ENCODE measurements at regions not wholly inside any gene's neighbourhood (a gene's known extent, or its start where the extent isn't known, plus 50 kb on each side); places are given as distances from the start of the nearest gene placed in this dataset.

DNA sequence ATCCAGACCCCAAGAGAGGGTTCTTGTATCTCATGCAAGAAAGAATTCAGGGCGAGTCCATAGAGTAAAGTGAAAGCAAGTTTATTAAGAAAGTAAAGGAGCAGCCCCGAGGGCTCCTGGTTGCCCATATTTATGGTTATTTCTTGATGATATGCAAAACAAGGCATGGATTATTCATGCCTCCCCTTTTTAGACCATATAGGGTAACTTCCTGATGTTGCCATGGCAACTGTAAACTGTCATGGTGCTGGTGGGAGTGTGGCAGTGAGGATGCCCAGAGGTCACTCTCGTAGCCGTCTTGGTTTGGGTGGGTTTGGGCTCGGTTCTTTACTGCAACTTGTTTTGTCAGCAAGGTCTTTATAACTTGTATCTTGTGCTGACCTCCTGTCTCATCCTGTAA lies 750.2 kb upstream of the FANCL start:
- no peak for DNase-seq (ENCODE audit: low spot score in 2 of 2)
- Histone ChIP-seq H3K27ac (no peak overlapping the region), H3K9me3 (no peaks in the 10 kb centered on the region), H3K27me3 (no peaks in the 10 kb centered on the region), H3K4me1 (no peaks in the 10 kb centered on the region), H3K36me3 (no peaks in the 10 kb centered on the region), H3K4me3 (no peak overlapping the region)
- 63% methylated on average over 5 of the region's 5 CpGs for WGBS
- TF ChIP-seq POLR2AphosphoS5 (IDR thresholded peaks at IDR 0.05) (no peak), POLR2A (IDR thresholded peaks at IDR 0.05) (no peak), EP300 (IDR thresholded peaks at IDR 0.05) (no peak)
- TF ChIP-seq, protein P1, sequence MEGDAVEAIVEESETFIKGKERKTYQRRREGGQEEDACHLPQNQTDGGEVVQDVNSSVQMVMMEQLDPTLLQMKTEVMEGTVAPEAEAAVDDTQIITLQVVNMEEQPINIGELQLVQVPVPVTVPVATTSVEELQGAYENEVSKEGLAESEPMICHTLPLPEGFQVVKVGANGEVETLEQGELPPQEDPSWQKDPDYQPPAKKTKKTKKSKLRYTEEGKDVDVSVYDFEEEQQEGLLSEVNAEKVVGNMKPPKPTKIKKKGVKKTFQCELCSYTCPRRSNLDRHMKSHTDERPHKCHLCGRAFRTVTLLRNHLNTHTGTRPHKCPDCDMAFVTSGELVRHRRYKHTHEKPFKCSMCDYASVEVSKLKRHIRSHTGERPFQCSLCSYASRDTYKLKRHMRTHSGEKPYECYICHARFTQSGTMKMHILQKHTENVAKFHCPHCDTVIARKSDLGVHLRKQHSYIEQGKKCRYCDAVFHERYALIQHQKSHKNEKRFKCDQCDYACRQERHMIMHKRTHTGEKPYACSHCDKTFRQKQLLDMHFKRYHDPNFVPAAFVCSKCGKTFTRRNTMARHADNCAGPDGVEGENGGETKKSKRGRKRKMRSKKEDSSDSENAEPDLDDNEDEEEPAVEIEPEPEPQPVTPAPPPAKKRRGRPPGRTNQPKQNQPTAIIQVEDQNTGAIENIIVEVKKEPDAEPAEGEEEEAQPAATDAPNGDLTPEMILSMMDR (IDR thresholded peaks at IDR 0.05), result no peak

DNA sequence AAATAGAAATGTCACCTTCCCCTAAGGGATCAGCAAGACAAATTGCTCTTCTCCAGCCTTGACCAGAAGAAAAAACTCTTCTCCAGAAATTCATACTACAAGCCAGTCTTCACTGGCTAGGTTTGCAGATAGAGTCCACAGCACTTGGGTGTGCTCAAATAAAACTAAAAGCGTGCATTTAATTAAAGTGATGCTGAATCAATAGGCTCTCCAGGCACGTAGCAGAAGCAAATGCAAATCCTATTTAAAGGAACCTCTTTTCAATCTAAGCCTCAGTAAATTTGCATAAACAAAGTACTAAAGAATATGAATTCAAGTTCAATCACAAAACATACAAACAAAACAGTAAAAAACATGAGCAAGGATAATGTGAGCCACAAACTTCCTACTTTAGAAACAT lies 744.4 kb upstream of the FANCL start:
- no peak overlapping the region for H3K4me3 ChIP-seq
- no peak for DNase-seq (ENCODE audit: low spot score in 2 of 2)
- peaks cover 3% of the 10 kb centered on the region for H3K27me3 ChIP-seq
- no peak overlapping the region for H3K27ac ChIP-seq
- no peaks in the 10 kb centered on the region for H3K4me1 ChIP-seq
- H3K9me3 ChIP-seq, result no peaks in the 10 kb centered on the region
- 79% methylated on average over 2 of the region's 2 CpGs for WGBS
- no peak for TF ChIP-seq POLR2AphosphoS5 (IDR thresholded peaks at IDR 0.05)
- no peak for TF ChIP-seq POLR2A (IDR thresholded peaks at IDR 0.05)
- TF ChIP-seq EP300 (IDR thresholded peaks at IDR 0.05), result no peak
- TF ChIP-seq, protein P1 (IDR thresholded peaks at IDR 0.05), result no peak
- no peaks in the 10 kb centered on the region for H3K36me3 ChIP-seq

DNA sequence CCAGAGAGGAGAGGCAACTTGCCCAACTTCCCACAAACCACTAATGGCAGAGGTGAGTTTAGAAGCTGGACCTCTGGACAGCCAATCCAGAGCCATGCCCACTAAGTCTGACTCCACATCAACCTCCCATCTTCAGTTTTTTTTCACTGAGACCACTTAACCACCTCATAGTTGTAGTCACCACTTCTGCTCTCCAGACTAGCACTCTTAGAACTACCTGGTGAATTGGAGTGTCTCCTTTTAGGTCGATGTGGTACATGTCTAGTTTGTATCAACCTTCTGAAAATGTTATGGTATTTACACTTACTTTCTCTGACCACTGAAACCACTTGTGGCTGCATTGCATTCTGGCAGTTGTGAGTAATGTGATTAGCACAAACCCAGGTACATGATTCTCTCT lies 743.6 kb upstream of the FANCL start:
- Histone ChIP-seq H3K9me3 (no peaks in the 10 kb centered on the region), H3K27ac (no peak overlapping the region), H3K27me3 (peaks cover 3% of the 10 kb centered on the region), H3K4me1 (no peaks in the 10 kb centered on the region), H3K4me3 (no peak overlapping the region), H3K36me3 (no peaks in the 10 kb centered on the region)
- DNase-seq (ENCODE audit: low spot score in 2 of 2), result no peak
- WGBS, result 82% methylated on average over 1 of the region's 1 CpG
- TF ChIP-seq POLR2AphosphoS5 (IDR thresholded peaks at IDR 0.05), result no peak
- TF ChIP-seq, protein P1 (IDR thresholded peaks at IDR 0.05), result no peak
- TF ChIP-seq POLR2A (IDR thresholded peaks at IDR 0.05), result no peak
- no peak for TF ChIP-seq EP300 (IDR thresholded peaks at IDR 0.05)

DNA sequence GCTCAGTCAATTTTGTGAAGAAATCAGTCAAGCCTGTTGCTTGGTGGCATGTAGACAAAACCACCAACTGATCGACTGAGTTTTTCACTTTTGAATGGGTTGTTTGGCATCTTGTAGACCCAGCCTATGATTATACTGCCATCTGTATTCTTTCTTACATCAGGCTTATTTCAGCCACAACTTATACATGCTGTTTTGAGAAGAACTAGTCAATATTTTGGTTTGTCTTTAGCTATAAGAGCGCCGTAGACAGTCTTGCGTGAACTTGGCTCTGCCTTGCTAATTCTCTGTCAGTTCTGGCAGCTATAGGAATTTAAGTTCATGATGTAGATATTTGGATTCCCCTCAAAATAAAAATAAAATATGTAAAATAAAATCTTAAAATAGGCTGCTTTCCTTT lies 742.0 kb upstream of the FANCL start:
- H3K4me3 ChIP-seq, result no peak overlapping the region
- peaks cover 3% of the 10 kb centered on the region for H3K27me3 ChIP-seq
- 92% methylated on average over 4 of the region's 4 CpGs for WGBS
- H3K4me1 ChIP-seq, result no peaks in the 10 kb centered on the region
- H3K27ac ChIP-seq, result no peak overlapping the region
- H3K9me3 ChIP-seq, result no peaks in the 10 kb centered on the region
- no peak for DNase-seq (ENCODE audit: low spot score in 2 of 2)
- no peaks in the 10 kb centered on the region for H3K36me3 ChIP-seq
- TF ChIP-seq, protein P1 (IDR thresholded peaks at IDR 0.05), result no peak
- TF ChIP-seq EP300 (IDR thresholded peaks at IDR 0.05) (no peak), POLR2AphosphoS5 (IDR thresholded peaks at IDR 0.05) (no peak), POLR2A (IDR thresholded peaks at IDR 0.05) (no peak)

DNA sequence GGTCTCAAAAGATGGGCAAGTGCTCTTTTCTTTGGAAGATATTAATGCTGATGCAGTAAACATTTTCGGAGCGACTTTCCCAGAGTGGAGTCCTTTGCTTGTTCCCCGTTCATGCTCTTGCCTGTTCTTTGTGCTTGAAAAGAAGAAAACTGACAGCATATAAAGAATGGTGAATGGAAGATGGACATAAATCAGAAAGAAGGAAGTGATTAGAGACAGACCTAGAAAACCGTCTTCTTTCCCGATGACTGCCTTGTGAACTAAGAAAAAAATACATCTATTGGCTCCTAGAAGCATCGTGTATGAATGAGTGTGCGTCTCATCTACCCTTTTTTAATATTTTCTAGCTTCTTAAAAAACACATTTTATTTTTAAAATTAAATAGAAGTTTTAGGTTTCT lies 740.1 kb upstream of the FANCL start:
- Histone ChIP-seq H3K36me3 (no peaks in the 10 kb centered on the region), H3K27ac (no peak overlapping the region), H3K9me3 (no peaks in the 10 kb centered on the region), H3K27me3 (peaks cover 3% of the 10 kb centered on the region), H3K4me3 (no peak overlapping the region), H3K4me1 (no peaks in the 10 kb centered on the region)
- TF ChIP-seq EP300 (IDR thresholded peaks at IDR 0.05) (no peak), POLR2A (IDR thresholded peaks at IDR 0.05) (no peak), POLR2AphosphoS5 (IDR thresholded peaks at IDR 0.05) (no peak)
- TF ChIP-seq, protein P1 (IDR thresholded peaks at IDR 0.05), result no peak
- 69% methylated on average over 7 of the region's 7 CpGs for WGBS
- no peak for DNase-seq (ENCODE audit: low spot score in 2 of 2)
